ENCODE measurements at regions not wholly inside any gene's neighbourhood (a gene's known extent, or its start where the extent isn't known, plus 50 kb on each side); places are given as distances from the start of the nearest gene placed in this dataset.

DNA sequence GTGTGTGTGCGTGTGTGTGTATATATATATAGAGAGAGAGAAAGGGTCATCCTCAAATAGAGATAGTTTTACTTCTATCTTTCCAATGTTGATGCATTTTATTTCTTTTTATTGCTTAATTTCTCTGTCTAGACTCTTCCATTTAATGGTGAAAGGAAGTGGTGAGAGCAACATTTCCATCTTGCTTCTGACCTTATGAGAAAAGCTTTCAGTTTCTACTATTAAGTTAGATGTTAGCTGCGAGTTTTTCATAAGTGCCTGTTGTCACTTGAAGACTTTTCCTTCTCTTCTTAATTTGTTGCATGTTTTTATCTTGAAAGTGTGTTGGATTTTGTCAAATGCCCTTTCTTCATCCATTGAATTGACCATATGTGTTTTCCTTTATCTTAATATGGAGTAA is 304.4 kb upstream of the FAR2 start:
- TF ChIP-seq, protein P1, sequence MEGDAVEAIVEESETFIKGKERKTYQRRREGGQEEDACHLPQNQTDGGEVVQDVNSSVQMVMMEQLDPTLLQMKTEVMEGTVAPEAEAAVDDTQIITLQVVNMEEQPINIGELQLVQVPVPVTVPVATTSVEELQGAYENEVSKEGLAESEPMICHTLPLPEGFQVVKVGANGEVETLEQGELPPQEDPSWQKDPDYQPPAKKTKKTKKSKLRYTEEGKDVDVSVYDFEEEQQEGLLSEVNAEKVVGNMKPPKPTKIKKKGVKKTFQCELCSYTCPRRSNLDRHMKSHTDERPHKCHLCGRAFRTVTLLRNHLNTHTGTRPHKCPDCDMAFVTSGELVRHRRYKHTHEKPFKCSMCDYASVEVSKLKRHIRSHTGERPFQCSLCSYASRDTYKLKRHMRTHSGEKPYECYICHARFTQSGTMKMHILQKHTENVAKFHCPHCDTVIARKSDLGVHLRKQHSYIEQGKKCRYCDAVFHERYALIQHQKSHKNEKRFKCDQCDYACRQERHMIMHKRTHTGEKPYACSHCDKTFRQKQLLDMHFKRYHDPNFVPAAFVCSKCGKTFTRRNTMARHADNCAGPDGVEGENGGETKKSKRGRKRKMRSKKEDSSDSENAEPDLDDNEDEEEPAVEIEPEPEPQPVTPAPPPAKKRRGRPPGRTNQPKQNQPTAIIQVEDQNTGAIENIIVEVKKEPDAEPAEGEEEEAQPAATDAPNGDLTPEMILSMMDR (IDR thresholded peaks at IDR 0.05): no peak
- TF ChIP-seq EP300 (IDR thresholded peaks at IDR 0.05): no peak
- TF ChIP-seq POLR2A (IDR thresholded peaks at IDR 0.05): no peak
- TF ChIP-seq POLR2AphosphoS5 (IDR thresholded peaks at IDR 0.05): no peak
